ENCODE measurements at regions not wholly inside any gene's neighbourhood (a gene's known extent, or its start where the extent isn't known, plus 50 kb on each side); places are given as distances from the start of the nearest gene placed in this dataset.

- TF ChIP-seq, protein P1, sequence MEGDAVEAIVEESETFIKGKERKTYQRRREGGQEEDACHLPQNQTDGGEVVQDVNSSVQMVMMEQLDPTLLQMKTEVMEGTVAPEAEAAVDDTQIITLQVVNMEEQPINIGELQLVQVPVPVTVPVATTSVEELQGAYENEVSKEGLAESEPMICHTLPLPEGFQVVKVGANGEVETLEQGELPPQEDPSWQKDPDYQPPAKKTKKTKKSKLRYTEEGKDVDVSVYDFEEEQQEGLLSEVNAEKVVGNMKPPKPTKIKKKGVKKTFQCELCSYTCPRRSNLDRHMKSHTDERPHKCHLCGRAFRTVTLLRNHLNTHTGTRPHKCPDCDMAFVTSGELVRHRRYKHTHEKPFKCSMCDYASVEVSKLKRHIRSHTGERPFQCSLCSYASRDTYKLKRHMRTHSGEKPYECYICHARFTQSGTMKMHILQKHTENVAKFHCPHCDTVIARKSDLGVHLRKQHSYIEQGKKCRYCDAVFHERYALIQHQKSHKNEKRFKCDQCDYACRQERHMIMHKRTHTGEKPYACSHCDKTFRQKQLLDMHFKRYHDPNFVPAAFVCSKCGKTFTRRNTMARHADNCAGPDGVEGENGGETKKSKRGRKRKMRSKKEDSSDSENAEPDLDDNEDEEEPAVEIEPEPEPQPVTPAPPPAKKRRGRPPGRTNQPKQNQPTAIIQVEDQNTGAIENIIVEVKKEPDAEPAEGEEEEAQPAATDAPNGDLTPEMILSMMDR (IDR thresholded peaks at IDR 0.05) = no peak
- no peak for TF ChIP-seq POLR2AphosphoS5 (IDR thresholded peaks at IDR 0.05; ENCODE audit: insufficient read depth in 1 of 2, low read depth in 1 of 2)
- TF ChIP-seq POLR2A (IDR thresholded peaks at IDR 0.05) = no peak
Measured at GRCh38 chrX:26613956-26614355, 398.0 kb downstream of the MAGEB5 start.

Measured in vagina (tissue), 2 donors.